HepG2 (cell line): ENCODE measurements at regions not wholly inside any gene's neighbourhood (a gene's known extent, or its start where the extent isn't known, plus 50 kb on each side); places are given as distances from the start of the nearest gene placed in this dataset.

ENCODE experiments used
- ATAC-seq: fragments of 200-7000 bp; cut with Tn5 transposase; 3 replicates; pipeline ENCODE4 v1.9.1; 2020; ENCODE audit warnings: mild to moderate bottlenecking, moderate library complexity
- BruUV-seq: library from RNA; stranded (reverse); fragments of 400-500 nt; replicated peaks from 2 replicates; lab custom pipeline; 2021; lab: Mats Ljungman, UMichigan
- CTCF ChIA-PET: fragments of 300-600 bp; formaldehyde crosslinking; extraction: SDS; loops from one replicate; lab custom pipeline; 2021; ENCODE audit warnings: low total read pairs, inconsistent platforms, low intra/inter-chr PET ratio; lab: Yijun Ruan, JAX
- POLR2A ChIA-PET: fragments of 350-600 bp; sonication (Branson Sonifier 250); formaldehyde crosslinking; loops from one replicate; lab custom pipeline; 2020; ENCODE audit warnings: antibody characterized with exemption, inconsistent platforms; lab: Yijun Ruan, JAX
- DNase-seq: peaks from one replicate; pipeline ENCODE4 v3.0.0-alpha.2; 2015; ENCODE audit warnings: low spot score
- FAIRE-seq: peaks from 3 replicates; lab custom pipeline; 2011; peaks lifted over from hg19 to GRCh38; lab: Jason Lieb, UNC
- H2AFZ ChIP-seq: one replicate; pipeline ENCODE4 v1.6.1; 2011; ENCODE audit warnings: low read length, inconsistent platforms
- H3K27ac ChIP-seq: fragments of 300-600 bp; 3 replicates; pipeline ENCODE4 v1.8.0; 2011; ENCODE audit warnings: mixed run types, mild to moderate bottlenecking, mixed read lengths, low read length, inconsistent platforms; ENCODE audit not compliant: insufficient read depth; ENCODE audit errors: extremely low read length
- H3K27me3 ChIP-seq, 2 experiments: fragments of 200-600 bp in 1 of 2; 2 replicates in 1 of 2; 3 replicates in 1 of 2; pipeline versions ENCODE4 v1.6.0 to v1.8.0; 2011; ENCODE audit warnings: low read length in 2 of 2, mild to moderate bottlenecking in 2 of 2, moderate library complexity in 2 of 2, inconsistent platforms in 1 of 2; ENCODE audit not compliant: insufficient read depth in 2 of 2, control insufficient read depth in 1 of 2
- H3K36me3 ChIP-seq, 2 experiments: fragments of 200-600 bp in 1 of 2; replicated peaks in 1 of 2; 2 replicates in 1 of 2; 3 replicates in 1 of 2; pipeline versions ENCODE4 v1.5.1 to v1.8.0; 2011; ENCODE audit warnings: low read length in 2 of 2, inconsistent platforms in 1 of 2; ENCODE audit not compliant: insufficient read depth in 2 of 2, control insufficient read depth in 1 of 2
- H3K4me1 ChIP-seq: 2 replicates; pipeline ENCODE4 v1.5.1; 2012; ENCODE audit warnings: low read length, inconsistent platforms; ENCODE audit not compliant: insufficient read depth
- H3K4me2 ChIP-seq: 2 replicates; pipeline ENCODE4 v1.6.0; 2011; ENCODE audit warnings: low read depth, low read length, inconsistent platforms
- H3K4me3 ChIP-seq, 3 experiments: fragments of 200-600 bp in 1 of 3; sonication (generic), shearing (Covaris generic) in 1 of 3; replicated peaks in 1 of 3; 2 replicates each; pipeline ENCODE4 v1.5.1; 2011 to 2016; ENCODE audit warnings: low read length in 3 of 3, inconsistent platforms in 2 of 3, low read depth in 2 of 3, mild to moderate bottlenecking in 2 of 3, control low read depth in 1 of 3, mixed read lengths in 1 of 3; ENCODE audit not compliant: insufficient read depth in 1 of 3
- H3K79me2 ChIP-seq: one replicate; pipeline ENCODE4 v1.6.1; 2011; ENCODE audit warnings: low read length, inconsistent platforms; ENCODE audit not compliant: insufficient read depth
- H3K9ac ChIP-seq: 2 replicates; pipeline ENCODE4 v1.6.0; 2011; ENCODE audit warnings: mild to moderate bottlenecking, low read depth, low read length, inconsistent platforms; ENCODE audit not compliant: insufficient read depth
- H3K9me3 ChIP-seq: 2 replicates; pipeline ENCODE4 v1.5.1; 2012; ENCODE audit warnings: mild to moderate bottlenecking, low read length
- H4K20me1 ChIP-seq: 2 replicates; pipeline ENCODE4 v1.6.0; 2011; ENCODE audit warnings: inconsistent platforms, mild to moderate bottlenecking, low read length, moderate library complexity; ENCODE audit not compliant: insufficient read depth
- AKNA ChIP-seq: sonication (generic); formaldehyde crosslinking; IDR thresholded peaks from 2 replicates; pipeline ENCODE4 v1.4.0; 2020; ENCODE audit warnings: missing genetic modification reagents, borderline replicate concordance
- DBP ChIP-seq: sonication (generic); formaldehyde crosslinking; IDR thresholded peaks from 2 replicates; pipeline ENCODE4 v1.4.0; 2020; ENCODE audit warnings: missing genetic modification reagents; ENCODE audit errors: not compliant biosample characterization
- DMAP1 ChIP-seq: IDR thresholded peaks from 2 replicates; pipeline ENCODE4 v1.6.1; 2016
- DPF2 ChIP-seq: sonication (generic); formaldehyde crosslinking; IDR thresholded peaks from 2 replicates; pipeline ENCODE4 v1.4.0; 2020; ENCODE audit warnings: mild to moderate bottlenecking, low read depth, missing genetic modification reagents, borderline replicate concordance
- KDM4B ChIP-seq: sonication (generic); formaldehyde crosslinking; IDR thresholded peaks from 2 replicates; pipeline ENCODE4 v1.4.0; 2020; ENCODE audit warnings: missing genetic modification reagents
- MTA3 ChIP-seq: sonication (generic); formaldehyde crosslinking; IDR thresholded peaks from 2 replicates; pipeline ENCODE4 v1.4.0; 2020; ENCODE audit warnings: missing genetic modification reagents
- PBX3 ChIP-seq: sonication (generic); formaldehyde crosslinking; IDR thresholded peaks from 2 replicates; pipeline ENCODE4 v1.8.1; 2023; ENCODE audit warnings: missing genetic modification reagents, inconsistent platforms, borderline replicate concordance
- RXRA ChIP-seq: sonication (generic); formaldehyde crosslinking; IDR thresholded peaks from 2 replicates; pipeline ENCODE4 v1.5.1; 2020; ENCODE audit warnings: missing genetic modification reagents
- RXRB ChIP-seq: IDR thresholded peaks from 2 replicates; pipeline ENCODE4 v1.6.1; 2016; ENCODE audit warnings: borderline replicate concordance, missing genetic modification reagents, missing compliant biosample characterization
- SMAD9 ChIP-seq: sonication (generic); formaldehyde crosslinking; IDR thresholded peaks from 2 replicates; pipeline ENCODE4 v1.5.1; 2020; ENCODE audit warnings: mild to moderate bottlenecking, missing genetic modification reagents
- ZBTB1 ChIP-seq: sonication (generic); formaldehyde crosslinking; IDR thresholded peaks from 2 replicates; pipeline ENCODE4 v1.4.0; 2020; ENCODE audit warnings: missing genetic modification reagents, borderline replicate concordance
- ZKSCAN5 ChIP-seq: sonication (generic); formaldehyde crosslinking; IDR thresholded peaks from 2 replicates; pipeline ENCODE4 v1.5.1; 2020; ENCODE audit warnings: mild to moderate bottlenecking, missing genetic modification reagents
- ZNF746 ChIP-seq: sonication (generic); formaldehyde crosslinking; IDR thresholded peaks from 2 replicates; pipeline ENCODE4 v1.8.0; 2022; ENCODE audit warnings: mild to moderate bottlenecking, missing genetic modification reagents
- WGBS: methylation state at CpG from one replicate; pipeline ENCODE4 v1.1.6; 2017; ENCODE audit warnings: low lambda C conversion rate; 5-methylcytosine and 5-hydroxymethylcytosine counted together
- in situ Hi-C: cut with HindIII; loops from 2 replicates; pipeline ENCODE4 v1.10.0; 2017; ENCODE audit warnings: low pct_unique_long_range_greater_than_20kb; ENCODE audit not compliant: extremely low pct_ligation_motif_present
- intact Hi-C: fragments of 100-400 bp; cut with micrococcal nuclease; formaldehyde crosslinking; loops from one replicate; pipeline ENCODE4 v1.10.0; 2022; ENCODE audit not compliant: unreplicated experiment
- TF ChIP-seq, protein P1 (sequence below): sonication (generic); formaldehyde crosslinking; conservative IDR thresholded peaks from 2 replicates; pipeline ENCODE4 v1.4.0; 2020; ENCODE audit warnings: missing genetic modification reagents
- TF ChIP-seq, protein P2 (sequence below): sonication (generic); formaldehyde crosslinking; IDR thresholded peaks from 2 replicates; pipeline ENCODE4 v1.4.0; 2020; ENCODE audit warnings: missing genetic modification reagents, mild to moderate bottlenecking, borderline replicate concordance

GRCh38 chrX:5163663-5164062, 1065.0 kb downstream of the NLGN4X start:
- no peak overlapping the region for H3K4me3 ChIP-seq
- H3K4me1 ChIP-seq: no peaks in the 10 kb centered on the region
- H4K20me1 ChIP-seq: no peaks in the 10 kb centered on the region
- H3K9me3 ChIP-seq: peaks cover 27% of the 10 kb centered on the region
- WGBS: 0% methylated on average over 1 of the region's 1 CpG
- DNase-seq (no peak), FAIRE-seq (no peak), ATAC-seq (no peak)
- intact Hi-C loops (no loop called here), in situ Hi-C loops (no loop called here)
- H3K79me2 ChIP-seq: no peaks in the 10 kb centered on the region
- H2AFZ ChIP-seq: no peak overlapping the region
- H3K9ac ChIP-seq: no peak overlapping the region
- no TSS peak for BruUV-seq
- H3K27ac ChIP-seq: no peak overlapping the region
- H3K27me3 ChIP-seq: no peaks in the 10 kb centered on the region
- H3K4me2 ChIP-seq: no peak overlapping the region
- ChIA-PET POLR2A (no interaction called here), CTCF (no interaction called here)
- no peaks in the 10 kb centered on the region for H3K36me3 ChIP-seq
- TF ChIP-seq ZBTB1 (CRISPR knock-in tag) (no peak), ZNF746 (CRISPR knock-in tag) (no peak), ZKSCAN5 (CRISPR knock-in tag) (no peak), MTA3 (no peak), DBP (CRISPR knock-in tag) (no peak), DPF2 (CRISPR knock-in tag) (no peak), AKNA (CRISPR knock-in tag) (no peak), KDM4B (CRISPR knock-in tag) (no peak), RXRA (CRISPR knock-in tag) (no peak), RXRB (CRISPR knock-in tag) (no peak), SMAD9 (CRISPR knock-in tag) (no peak), PBX3 (no peak), DMAP1 (CRISPR knock-in tag) (no peak)
- TF ChIP-seq, protein P1, sequence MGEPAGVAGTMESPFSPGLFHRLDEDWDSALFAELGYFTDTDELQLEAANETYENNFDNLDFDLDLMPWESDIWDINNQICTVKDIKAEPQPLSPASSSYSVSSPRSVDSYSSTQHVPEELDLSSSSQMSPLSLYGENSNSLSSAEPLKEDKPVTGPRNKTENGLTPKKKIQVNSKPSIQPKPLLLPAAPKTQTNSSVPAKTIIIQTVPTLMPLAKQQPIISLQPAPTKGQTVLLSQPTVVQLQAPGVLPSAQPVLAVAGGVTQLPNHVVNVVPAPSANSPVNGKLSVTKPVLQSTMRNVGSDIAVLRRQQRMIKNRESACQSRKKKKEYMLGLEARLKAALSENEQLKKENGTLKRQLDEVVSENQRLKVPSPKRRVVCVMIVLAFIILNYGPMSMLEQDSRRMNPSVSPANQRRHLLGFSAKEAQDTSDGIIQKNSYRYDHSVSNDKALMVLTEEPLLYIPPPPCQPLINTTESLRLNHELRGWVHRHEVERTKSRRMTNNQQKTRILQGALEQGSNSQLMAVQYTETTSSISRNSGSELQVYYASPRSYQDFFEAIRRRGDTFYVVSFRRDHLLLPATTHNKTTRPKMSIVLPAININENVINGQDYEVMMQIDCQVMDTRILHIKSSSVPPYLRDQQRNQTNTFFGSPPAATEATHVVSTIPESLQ (CRISPR knock-in tag): no peak
- TF ChIP-seq, protein P2, sequence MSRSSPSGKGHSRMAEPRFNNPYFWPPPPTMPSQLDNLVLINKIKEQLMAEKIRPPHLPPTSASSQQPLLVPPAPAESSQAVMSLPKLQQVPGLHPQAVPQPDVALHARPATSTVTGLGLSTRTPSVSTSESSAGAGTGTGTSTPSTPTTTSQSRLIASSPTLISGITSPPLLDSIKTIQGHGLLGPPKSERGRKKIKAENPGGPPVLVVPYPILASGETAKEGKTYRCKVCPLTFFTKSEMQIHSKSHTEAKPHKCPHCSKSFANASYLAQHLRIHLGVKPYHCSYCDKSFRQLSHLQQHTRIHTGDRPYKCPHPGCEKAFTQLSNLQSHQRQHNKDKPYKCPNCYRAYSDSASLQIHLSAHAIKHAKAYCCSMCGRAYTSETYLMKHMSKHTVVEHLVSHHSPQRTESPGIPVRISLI (CRISPR knock-in tag): no peak
